ENCODE measurements at regions not wholly inside any gene's neighbourhood (a gene's known extent, or its start where the extent isn't known, plus 50 kb on each side); places are given as distances from the start of the nearest gene placed in this dataset.

GRCh38 chr6:135798751-135799515 is 52.6 kb upstream of the PDE7B start (continued):
- TF ChIP-seq CTCF (IDR thresholded peaks at IDR 0.05; ENCODE audit: control extremely low read depth in 1 of 3, insufficient read depth in 1 of 3, low read depth in 1 of 3, low read length in 3 of 3) (no peak), JUND (IDR thresholded peaks at IDR 0.05; ENCODE audit: low read length) (no peak), TEAD4 (IDR thresholded peaks at IDR 0.05; ENCODE audit: low read depth, low read length) (no peak), BCL11A (IDR thresholded peaks at IDR 0.05; ENCODE audit: low read depth in 2 of 2, low read length in 2 of 2) (no peak)
